ENCODE measurements at regions not wholly inside any gene's neighbourhood (a gene's known extent, or its start where the extent isn't known, plus 50 kb on each side); places are given as distances from the start of the nearest gene placed in this dataset.

DNA sequence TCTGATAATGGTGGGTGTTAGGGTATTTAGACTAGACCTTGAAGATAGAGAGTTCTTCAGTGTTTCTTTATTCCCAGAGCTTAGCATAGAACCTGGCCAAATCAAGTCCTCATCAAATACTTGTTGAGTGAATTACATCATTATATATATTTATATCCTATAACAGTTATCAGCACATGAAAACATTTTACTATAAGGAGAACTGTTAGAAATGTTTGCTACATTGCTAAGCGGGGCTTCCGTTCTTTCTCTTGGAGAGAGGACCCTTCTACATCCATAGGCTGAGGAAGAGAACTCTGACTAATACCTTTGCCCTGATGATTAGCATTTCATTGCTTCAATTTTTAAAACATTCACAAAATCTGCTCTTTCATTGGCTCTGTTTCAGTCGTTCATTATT lies 66.5 kb upstream of the NBL1 start:
- POLR2A ChIA-PET: no interaction called here
- H4K20me1 ChIP-seq (replicated peaks; ENCODE audit: control insufficient read depth, extremely low read depth, insufficient read depth, low read length): no peaks in the 10 kb centered on the region

More for the DNA sequence above, 66.5 kb upstream of the NBL1 start:
- Histone ChIP-seq H3K4me1 (ENCODE audit: control insufficient read depth, extremely low read depth, insufficient read depth, low read length) (no peaks in the 10 kb centered on the region), H3K9me1 (replicated peaks; ENCODE audit: control insufficient read depth, extremely low read depth, insufficient read depth, low read length) (no peaks in the 10 kb centered on the region), H3K27ac (ENCODE audit: insufficient read depth, low read depth, low read length) (no peak overlapping the region), H3K4me3 (replicated peaks in 1 of 3; ENCODE audit: insufficient read depth in 1 of 3, low read depth in 1 of 3, low read length in 3 of 3) (no peak overlapping the region), H3K79me2 (ENCODE audit: control insufficient read depth, insufficient read depth, low read length) (no peaks in the 10 kb centered on the region), H3K9ac (replicated peaks; ENCODE audit: extremely low read depth, insufficient read depth, low read length) (no peak overlapping the region), H3K9me3 (replicated peaks; ENCODE audit: control insufficient read depth, insufficient read depth, low read length) (no peaks in the 10 kb centered on the region), H2AFZ (ENCODE audit: low read depth, low read length) (no peak overlapping the region), H3K27me3 (ENCODE audit: control insufficient read depth in 2 of 2, insufficient read depth in 2 of 2, low read length in 2 of 2) (peaks cover 6 to 8% of the 10 kb centered on the region in 2 experiments), H3K36me3 (ENCODE audit: control insufficient read depth in 2 of 2, extremely low read depth in 1 of 2, insufficient read depth in 2 of 2, low read length in 2 of 2) (no peaks in the 10 kb centered on the region), H3K4me2 (ENCODE audit: insufficient read depth, low read length) (no peak overlapping the region)
- dilution Hi-C loops (cut with MboI; ENCODE audit: extremely low pct_ligation_motif_present, low sequenced_read_pairs) (no loop called here), intact Hi-C loops (cut with micrococcal nuclease) (no loop called here)
- TF ChIP-seq POLR2AphosphoS5 (IDR thresholded peaks at IDR 0.05; ENCODE audit: insufficient read depth, low read depth, low read length): no peak
- TF ChIP-seq MAX (IDR thresholded peaks at IDR 0.05; ENCODE audit: insufficient read depth, insufficient read length): no peak
- TF ChIP-seq JUN (IDR thresholded peaks at IDR 0.05; ENCODE audit: borderline replicate concordance, insufficient read depth, insufficient read length, low read depth): no peak
- no peak for TF ChIP-seq GATA2 (IDR thresholded peaks at IDR 0.05; ENCODE audit: insufficient read depth, insufficient read length, low read depth, low read length)
- TF ChIP-seq FOS (IDR thresholded peaks at IDR 0.05; ENCODE audit: borderline replicate concordance, insufficient read depth, low read length): no peak
- no peak for TF ChIP-seq MYC (IDR thresholded peaks at IDR 0.05; ENCODE audit: low read depth, low read length)
- TF ChIP-seq POLR2A (IDR thresholded peaks at IDR 0.05; ENCODE audit: low read depth, low read length): no peak
- TF ChIP-seq EZH2 (IDR thresholded peaks at IDR 0.05; ENCODE audit: borderline replicate concordance, low read depth, low read length, severe bottlenecking): no peak
- TF ChIP-seq, protein P1, sequence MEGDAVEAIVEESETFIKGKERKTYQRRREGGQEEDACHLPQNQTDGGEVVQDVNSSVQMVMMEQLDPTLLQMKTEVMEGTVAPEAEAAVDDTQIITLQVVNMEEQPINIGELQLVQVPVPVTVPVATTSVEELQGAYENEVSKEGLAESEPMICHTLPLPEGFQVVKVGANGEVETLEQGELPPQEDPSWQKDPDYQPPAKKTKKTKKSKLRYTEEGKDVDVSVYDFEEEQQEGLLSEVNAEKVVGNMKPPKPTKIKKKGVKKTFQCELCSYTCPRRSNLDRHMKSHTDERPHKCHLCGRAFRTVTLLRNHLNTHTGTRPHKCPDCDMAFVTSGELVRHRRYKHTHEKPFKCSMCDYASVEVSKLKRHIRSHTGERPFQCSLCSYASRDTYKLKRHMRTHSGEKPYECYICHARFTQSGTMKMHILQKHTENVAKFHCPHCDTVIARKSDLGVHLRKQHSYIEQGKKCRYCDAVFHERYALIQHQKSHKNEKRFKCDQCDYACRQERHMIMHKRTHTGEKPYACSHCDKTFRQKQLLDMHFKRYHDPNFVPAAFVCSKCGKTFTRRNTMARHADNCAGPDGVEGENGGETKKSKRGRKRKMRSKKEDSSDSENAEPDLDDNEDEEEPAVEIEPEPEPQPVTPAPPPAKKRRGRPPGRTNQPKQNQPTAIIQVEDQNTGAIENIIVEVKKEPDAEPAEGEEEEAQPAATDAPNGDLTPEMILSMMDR (IDR thresholded peaks at IDR 0.05; ENCODE audit: extremely low read depth in 1 of 2, insufficient read depth in 1 of 2, low read depth in 1 of 2, low read length in 2 of 2): no peak
- no peak for DNase-seq (ENCODE audit: low read depth, low spot score)
- CTCF ChIA-PET: no interaction called here
- no peak for FAIRE-seq
- no TSS peak for BruUV-seq (replicated peaks)
